ENCODE measurements at regions not wholly inside any gene's neighbourhood (a gene's known extent, or its start where the extent isn't known, plus 50 kb on each side); places are given as distances from the start of the nearest gene placed in this dataset.

DNA sequence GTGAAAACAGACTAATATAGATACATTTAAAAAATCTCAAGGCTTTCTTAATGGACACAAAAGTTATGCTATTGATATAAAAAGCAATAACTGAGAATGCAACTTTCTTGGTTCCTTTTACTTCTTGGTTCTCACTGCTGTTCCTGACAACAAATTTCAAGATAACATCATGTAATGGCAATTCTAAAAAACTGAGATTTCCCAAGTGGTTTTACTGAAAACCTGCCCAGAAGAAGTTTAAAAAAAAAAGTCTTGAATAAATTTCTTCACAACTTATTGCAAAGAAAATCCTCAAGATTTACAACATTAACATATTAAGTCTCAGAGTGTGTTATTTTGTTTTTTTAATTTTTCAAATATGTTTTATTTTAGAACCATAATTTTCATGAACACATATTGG is 302.8 kb upstream of the COX7C start:
- no peak for TF ChIP-seq POLR2AphosphoS5 (IDR thresholded peaks at IDR 0.05)
- TF ChIP-seq CTCF (IDR thresholded peaks at IDR 0.05; ENCODE audit: poor library complexity, severe bottlenecking), result no peak

Measured in neural cell (in vitro differentiated cells).